ENCODE measurements at regions not wholly inside any gene's neighbourhood (a gene's known extent, or its start where the extent isn't known, plus 50 kb on each side); places are given as distances from the start of the nearest gene placed in this dataset.

- H3K79me2 ChIP-seq (ENCODE audit: low read length), result no peaks in the 10 kb centered on the region
- H3K36me3 ChIP-seq (replicated peaks; ENCODE audit: low read depth, low read length), result no peaks in the 10 kb centered on the region
- no peak overlapping the region for H3K4me3 ChIP-seq (ENCODE audit: low read length)
- TF ChIP-seq CTCF (IDR thresholded peaks at IDR 0.05; ENCODE audit: low read depth, low read length), result no peak
- TF ChIP-seq EZH2phosphoT487 (IDR thresholded peaks at IDR 0.05; ENCODE audit: low read depth), result no peak
- H3K4me1 ChIP-seq (ENCODE audit: low read length), result no peaks in the 10 kb centered on the region
- H3K27me3 ChIP-seq (ENCODE audit: low read depth, low read length), result peaks cover 14% of the 10 kb centered on the region
- H4K20me1 ChIP-seq (ENCODE audit: insufficient read depth, low read length), result no peaks in the 10 kb centered on the region
- H3K4me2 ChIP-seq (ENCODE audit: low read length), result no peak overlapping the region
- H3K9me3 ChIP-seq (ENCODE audit: insufficient read depth, low read length), result no peaks in the 10 kb centered on the region
- no peak overlapping the region for H3K9ac ChIP-seq (ENCODE audit: low read length)
- H3K27ac ChIP-seq (ENCODE audit: low read length), result no peak overlapping the region
- no peak overlapping the region for H2AFZ ChIP-seq (ENCODE audit: low read depth, low read length)
Observed at GRCh38 chr11:116513278-116513823, 259.4 kb downstream of the BUD13 start.

DNA sequence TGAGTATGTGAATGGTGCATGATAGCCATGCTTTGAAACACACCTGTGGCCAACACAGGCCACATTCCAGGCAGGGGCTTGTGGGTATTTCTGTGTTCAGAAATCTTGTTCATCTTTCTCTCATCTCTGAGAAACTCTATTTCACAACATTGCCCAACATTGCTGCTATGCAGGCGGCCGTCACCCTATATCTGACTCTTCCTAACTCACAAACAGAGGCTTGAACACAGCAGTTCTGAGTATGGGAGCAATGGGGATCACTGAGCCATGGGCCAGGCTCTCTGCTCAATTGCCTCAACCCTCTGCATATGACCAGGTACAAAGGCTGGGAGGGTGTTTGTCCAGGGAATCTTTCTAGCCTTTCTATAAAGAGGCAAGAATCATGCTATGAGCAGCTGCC is 259.9 kb downstream of the BUD13 start:
- Histone ChIP-seq H3K79me2 (ENCODE audit: low read length) (no peaks in the 10 kb centered on the region), H3K27ac (ENCODE audit: low read length) (no peak overlapping the region), H2AFZ (ENCODE audit: low read depth, low read length) (no peak overlapping the region), H3K4me2 (ENCODE audit: low read length) (no peak overlapping the region), H3K4me3 (ENCODE audit: low read length) (no peak overlapping the region), H3K27me3 (ENCODE audit: low read depth, low read length) (peaks cover 19% of the 10 kb centered on the region), H4K20me1 (ENCODE audit: insufficient read depth, low read length) (no peaks in the 10 kb centered on the region), H3K36me3 (replicated peaks; ENCODE audit: low read depth, low read length) (no peaks in the 10 kb centered on the region), H3K4me1 (ENCODE audit: low read length) (no peaks in the 10 kb centered on the region), H3K9ac (ENCODE audit: low read length) (no peak overlapping the region), H3K9me3 (ENCODE audit: insufficient read depth, low read length) (no peaks in the 10 kb centered on the region)
- TF ChIP-seq CTCF (IDR thresholded peaks at IDR 0.05; ENCODE audit: low read depth, low read length) (no peak), EZH2phosphoT487 (IDR thresholded peaks at IDR 0.05; ENCODE audit: low read depth) (no peak)

- Histone ChIP-seq H4K20me1 (ENCODE audit: insufficient read depth, low read length) (no peaks in the 10 kb centered on the region), H3K36me3 (replicated peaks; ENCODE audit: low read depth, low read length) (no peaks in the 10 kb centered on the region), H2AFZ (ENCODE audit: low read depth, low read length) (no peak overlapping the region), H3K9ac (ENCODE audit: low read length) (no peak overlapping the region), H3K4me2 (ENCODE audit: low read length) (no peak overlapping the region), H3K4me3 (ENCODE audit: low read length) (no peak overlapping the region), H3K27me3 (ENCODE audit: low read depth, low read length) (peaks cover 31% of the 10 kb centered on the region), H3K4me1 (ENCODE audit: low read length) (no peaks in the 10 kb centered on the region), H3K79me2 (ENCODE audit: low read length) (no peaks in the 10 kb centered on the region), H3K27ac (ENCODE audit: low read length) (no peak overlapping the region), H3K9me3 (ENCODE audit: insufficient read depth, low read length) (no peaks in the 10 kb centered on the region)
- TF ChIP-seq CTCF (IDR thresholded peaks at IDR 0.05; ENCODE audit: low read depth, low read length) (no peak), EZH2phosphoT487 (IDR thresholded peaks at IDR 0.05; ENCODE audit: low read depth) (no peak)
Observed at GRCh38 chr11:116511684-116512083, 261.1 kb downstream of the BUD13 start.

DNA sequence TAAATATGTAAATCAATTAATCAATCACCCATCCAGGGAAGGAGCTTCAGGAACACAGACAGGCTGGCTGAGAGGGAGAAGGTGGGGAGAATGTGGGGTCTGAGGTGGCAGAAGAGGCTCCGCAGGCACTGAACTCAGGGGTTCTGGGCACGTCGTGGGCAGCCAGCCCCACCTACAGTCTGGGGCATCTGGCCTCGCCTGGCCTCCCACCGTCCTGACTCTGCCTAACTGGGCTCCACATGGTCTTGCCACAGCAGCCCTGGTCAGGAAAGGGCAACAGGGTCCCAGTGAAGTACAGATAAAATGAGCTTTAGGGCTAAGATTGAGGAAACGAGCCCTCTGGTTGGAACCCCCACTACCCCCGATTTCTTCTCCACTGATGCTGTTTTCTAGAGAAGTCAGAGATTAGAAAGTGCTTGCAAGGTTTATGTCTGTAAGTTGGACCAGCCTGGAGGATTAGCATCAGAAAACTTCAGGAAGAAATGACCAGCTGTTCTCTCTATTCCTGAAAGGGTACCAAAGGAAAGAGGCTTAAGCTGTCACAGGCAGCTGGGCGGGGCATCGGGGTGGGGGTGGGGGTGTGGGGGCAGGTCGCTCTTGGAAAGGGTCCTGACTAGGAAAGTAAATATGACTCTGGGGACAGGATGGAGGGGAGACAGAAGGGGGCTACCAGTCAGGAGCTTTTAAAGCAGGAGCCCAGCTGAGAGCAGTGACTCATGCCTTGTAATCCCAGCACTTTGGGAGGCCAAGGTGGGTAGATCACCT is 261.7 kb downstream of the BUD13 start:
- Histone ChIP-seq H3K27me3 (ENCODE audit: low read depth, low read length) (peaks cover 37% of the 10 kb centered on the region), H3K9me3 (ENCODE audit: insufficient read depth, low read length) (no peaks in the 10 kb centered on the region), H3K36me3 (replicated peaks; ENCODE audit: low read depth, low read length) (no peaks in the 10 kb centered on the region), H2AFZ (ENCODE audit: low read depth, low read length) (no peak overlapping the region), H3K9ac (ENCODE audit: low read length) (no peak overlapping the region), H3K4me3 (ENCODE audit: low read length) (no peak overlapping the region), H4K20me1 (ENCODE audit: insufficient read depth, low read length) (no peaks in the 10 kb centered on the region), H3K79me2 (ENCODE audit: low read length) (no peaks in the 10 kb centered on the region), H3K4me1 (ENCODE audit: low read length) (no peaks in the 10 kb centered on the region), H3K4me2 (ENCODE audit: low read length) (no peak overlapping the region), H3K27ac (ENCODE audit: low read length) (no peak overlapping the region)
- TF ChIP-seq EZH2phosphoT487 (IDR thresholded peaks at IDR 0.05; ENCODE audit: low read depth) (no peak), CTCF (IDR thresholded peaks at IDR 0.05; ENCODE audit: low read depth, low read length) (no peak)

All from OCI-LY3 (cell line).